HepG2 (cell line): ENCODE measurements at regions not wholly inside any gene's neighbourhood (a gene's known extent, or its start where the extent isn't known, plus 50 kb on each side); places are given as distances from the start of the nearest gene placed in this dataset.

ENCODE experiments used
- ATAC-seq: fragments of 200-7000 bp; cut with Tn5 transposase; 3 replicates; pipeline ENCODE4 v1.9.1; 2020; ENCODE audit warnings: mild to moderate bottlenecking, moderate library complexity
- BruUV-seq: library from RNA; stranded (reverse); fragments of 400-500 nt; replicated peaks from 2 replicates; lab custom pipeline; 2021; lab: Mats Ljungman, UMichigan
- CTCF ChIA-PET: fragments of 300-600 bp; formaldehyde crosslinking; extraction: SDS; loops from one replicate; lab custom pipeline; 2021; ENCODE audit warnings: low total read pairs, inconsistent platforms, low intra/inter-chr PET ratio; lab: Yijun Ruan, JAX
- POLR2A ChIA-PET: fragments of 350-600 bp; sonication (Branson Sonifier 250); formaldehyde crosslinking; loops from one replicate; lab custom pipeline; 2020; ENCODE audit warnings: antibody characterized with exemption, inconsistent platforms; lab: Yijun Ruan, JAX
- DNase-seq: peaks from one replicate; pipeline ENCODE4 v3.0.0-alpha.2; 2015; ENCODE audit warnings: low spot score
- FAIRE-seq: peaks from 3 replicates; lab custom pipeline; 2011; peaks lifted over from hg19 to GRCh38; lab: Jason Lieb, UNC
- H2AFZ ChIP-seq: one replicate; pipeline ENCODE4 v1.6.1; 2011; ENCODE audit warnings: low read length, inconsistent platforms
- H3K27ac ChIP-seq: fragments of 300-600 bp; 3 replicates; pipeline ENCODE4 v1.8.0; 2011; ENCODE audit warnings: mixed run types, mild to moderate bottlenecking, mixed read lengths, low read length, inconsistent platforms; ENCODE audit not compliant: insufficient read depth; ENCODE audit errors: extremely low read length
- H3K27me3 ChIP-seq, 2 experiments: fragments of 200-600 bp in 1 of 2; 2 replicates in 1 of 2; 3 replicates in 1 of 2; pipeline versions ENCODE4 v1.6.0 to v1.8.0; 2011; ENCODE audit warnings: low read length in 2 of 2, mild to moderate bottlenecking in 2 of 2, moderate library complexity in 2 of 2, inconsistent platforms in 1 of 2; ENCODE audit not compliant: insufficient read depth in 2 of 2, control insufficient read depth in 1 of 2
- H3K36me3 ChIP-seq, 2 experiments: fragments of 200-600 bp in 1 of 2; replicated peaks in 1 of 2; 2 replicates in 1 of 2; 3 replicates in 1 of 2; pipeline versions ENCODE4 v1.5.1 to v1.8.0; 2011; ENCODE audit warnings: low read length in 2 of 2, inconsistent platforms in 1 of 2; ENCODE audit not compliant: insufficient read depth in 2 of 2, control insufficient read depth in 1 of 2
- H3K4me1 ChIP-seq: 2 replicates; pipeline ENCODE4 v1.5.1; 2012; ENCODE audit warnings: low read length, inconsistent platforms; ENCODE audit not compliant: insufficient read depth
- H3K4me2 ChIP-seq: 2 replicates; pipeline ENCODE4 v1.6.0; 2011; ENCODE audit warnings: low read depth, low read length, inconsistent platforms
- H3K4me3 ChIP-seq, 3 experiments: fragments of 200-600 bp in 1 of 3; sonication (generic), shearing (Covaris generic) in 1 of 3; replicated peaks in 1 of 3; 2 replicates each; pipeline ENCODE4 v1.5.1; 2011 to 2016; ENCODE audit warnings: low read length in 3 of 3, inconsistent platforms in 2 of 3, low read depth in 2 of 3, mild to moderate bottlenecking in 2 of 3, control low read depth in 1 of 3, mixed read lengths in 1 of 3; ENCODE audit not compliant: insufficient read depth in 1 of 3
- H3K79me2 ChIP-seq: one replicate; pipeline ENCODE4 v1.6.1; 2011; ENCODE audit warnings: low read length, inconsistent platforms; ENCODE audit not compliant: insufficient read depth
- H3K9ac ChIP-seq: 2 replicates; pipeline ENCODE4 v1.6.0; 2011; ENCODE audit warnings: mild to moderate bottlenecking, low read depth, low read length, inconsistent platforms; ENCODE audit not compliant: insufficient read depth
- H3K9me3 ChIP-seq: 2 replicates; pipeline ENCODE4 v1.5.1; 2012; ENCODE audit warnings: mild to moderate bottlenecking, low read length
- H4K20me1 ChIP-seq: 2 replicates; pipeline ENCODE4 v1.6.0; 2011; ENCODE audit warnings: inconsistent platforms, mild to moderate bottlenecking, low read length, moderate library complexity; ENCODE audit not compliant: insufficient read depth
- ATM ChIP-seq: fragments of 450-650 bp; IDR thresholded peaks from 2 replicates; pipeline ENCODE4 v1.7.1; 2017; ENCODE audit warnings: mild to moderate bottlenecking, borderline replicate concordance
- BATF2 ChIP-seq: sonication (generic); formaldehyde crosslinking; IDR thresholded peaks from 2 replicates; pipeline ENCODE4 v1.8.0; 2022; ENCODE audit warnings: mild to moderate bottlenecking, missing genetic modification reagents, moderate library complexity
- GABPA ChIP-seq, 2 experiments: IDR thresholded peaks; 2 replicates each; pipeline ENCODE4 v1.6.1; 2011 to 2016; ENCODE audit warnings: low read depth in 2 of 2, low read length in 1 of 2, missing biosample characterization in 1 of 2, missing genetic modification characterization in 1 of 2
- MTA3 ChIP-seq: sonication (generic); formaldehyde crosslinking; IDR thresholded peaks from 2 replicates; pipeline ENCODE4 v1.4.0; 2020; ENCODE audit warnings: missing genetic modification reagents
- MTF2 ChIP-seq: sonication (generic); formaldehyde crosslinking; IDR thresholded peaks from 2 replicates; pipeline ENCODE4 v1.5.0; 2020; ENCODE audit warnings: missing genetic modification reagents, borderline replicate concordance
- PBX2 ChIP-seq: IDR thresholded peaks from 2 replicates; pipeline ENCODE4 v1.6.1; 2016; ENCODE audit warnings: control low read depth
- POGZ ChIP-seq: sonication (generic); formaldehyde crosslinking; IDR thresholded peaks from 2 replicates; pipeline ENCODE4 v1.4.0; 2020; ENCODE audit warnings: mild to moderate bottlenecking, missing genetic modification reagents
- PRMT3 ChIP-seq: sonication (generic); formaldehyde crosslinking; IDR thresholded peaks from 2 replicates; pipeline ENCODE4 v1.8.1; 2022; ENCODE audit warnings: low read depth, mild to moderate bottlenecking, moderate library complexity, missing genetic modification reagents, borderline replicate concordance
- SMAD3 ChIP-seq: sonication (generic); formaldehyde crosslinking; IDR thresholded peaks from 2 replicates; pipeline ENCODE4 v1.4.0; 2020; ENCODE audit warnings: missing genetic modification reagents
- SP1 ChIP-seq, 2 experiments: fragments of 450-650 bp in 1 of 2; sonication (generic) in 1 of 2; formaldehyde crosslinking in 1 of 2; IDR thresholded peaks; 2 replicates each; pipeline versions ENCODE4 v1.4.0 to v1.6.1; 2016 to 2020; ENCODE audit warnings: missing genetic modification reagents in 1 of 2
- ZBTB43 ChIP-seq: sonication (generic); formaldehyde crosslinking; conservative IDR thresholded peaks from 2 replicates; pipeline ENCODE4 v1.4.0; 2020; ENCODE audit warnings: missing genetic modification reagents
- ZNF263 ChIP-seq: sonication (generic); formaldehyde crosslinking; IDR thresholded peaks from 2 replicates; pipeline ENCODE4 v1.4.0; 2020; ENCODE audit warnings: missing genetic modification reagents
- ZNF282 ChIP-seq: fragments of 450-650 bp; IDR thresholded peaks from 2 replicates; pipeline ENCODE4 v1.6.1; 2018; ENCODE audit not compliant: partially characterized antibody
- WGBS: methylation state at CpG from one replicate; pipeline ENCODE4 v1.1.6; 2017; ENCODE audit warnings: low lambda C conversion rate; 5-methylcytosine and 5-hydroxymethylcytosine counted together
- in situ Hi-C: cut with HindIII; loops from 2 replicates; pipeline ENCODE4 v1.10.0; 2017; ENCODE audit warnings: low pct_unique_long_range_greater_than_20kb; ENCODE audit not compliant: extremely low pct_ligation_motif_present
- intact Hi-C: fragments of 100-400 bp; cut with micrococcal nuclease; formaldehyde crosslinking; loops from one replicate; pipeline ENCODE4 v1.10.0; 2022; ENCODE audit not compliant: unreplicated experiment

GRCh38 chr13:38008636-38009035, 139.1 kb upstream of the TRPC4 start:
- POLR2A ChIA-PET = no interaction called here
- Histone ChIP-seq H4K20me1 (no peaks in the 10 kb centered on the region), H3K4me1 (no peaks in the 10 kb centered on the region), H3K79me2 (no peaks in the 10 kb centered on the region), H3K4me3 (no peak overlapping the region), H3K27ac (no peak overlapping the region), H3K9ac (no peak overlapping the region), H3K36me3 (no peaks in the 10 kb centered on the region), H3K9me3 (no peaks in the 10 kb centered on the region), H3K4me2 (no peak overlapping the region), H3K27me3 (no peaks in the 10 kb centered on the region), H2AFZ (no peak overlapping the region)
- in situ Hi-C loops = no loop called here
- no TSS peak for BruUV-seq
- no peak for ATAC-seq
- no peak for TF ChIP-seq GABPA (IDR thresholded peaks at IDR 0.05; ENCODE audit: low read depth, low read length)
- no peak for TF ChIP-seq GABPA (CRISPR knock-in tag; IDR thresholded peaks at IDR 0.05; ENCODE audit: low read depth)
- TF ChIP-seq MTF2 = no peak
- TF ChIP-seq BATF2 (CRISPR knock-in tag) = no peak
- no peak for TF ChIP-seq PRMT3 (CRISPR knock-in tag)
- no peak for TF ChIP-seq PBX2 (CRISPR knock-in tag)
- TF ChIP-seq ZNF263 (CRISPR knock-in tag) = no peak
- TF ChIP-seq ZNF282 = no peak
- no peak for TF ChIP-seq ZBTB43
- no peak for TF ChIP-seq SP1 (IDR thresholded peaks at IDR 0.05)
- TF ChIP-seq SP1 (CRISPR knock-in tag; IDR thresholded peaks at IDR 0.05) = no peak
- no peak for TF ChIP-seq ATM
- no peak for TF ChIP-seq POGZ (CRISPR knock-in tag)
- TF ChIP-seq MTA3 (CRISPR knock-in tag) = no peak
- no peak for TF ChIP-seq SMAD3
- WGBS = 4% methylated on average over 3 of the region's 3 CpGs
- CTCF ChIA-PET = no interaction called here
- DNase-seq = no peak
- no peak for FAIRE-seq
- intact Hi-C loops = no loop called here
